Endodermal cell (in vitro differentiated cells): ENCODE measurements at regions not wholly inside any gene's neighbourhood (a gene's known extent, or its start where the extent isn't known, plus 50 kb on each side); places are given as distances from the start of the nearest gene placed in this dataset.

Experiments
- DNase-seq: peaks from one replicate; pipeline ENCODE4 v3.0.0-alpha.2; 2017
- H3K27ac ChIP-seq: 2 replicates; pipeline ENCODE4 v1.5.1; 2013; ENCODE audit warnings: mild to moderate bottlenecking, low read depth, low read length, moderate library complexity
- H3K27me3 ChIP-seq: 2 replicates; pipeline ENCODE4 v1.6.1; 2013; ENCODE audit warnings: mild to moderate bottlenecking, low read length, moderate library complexity; ENCODE audit not compliant: insufficient read depth, control insufficient read depth, poor library complexity, severe bottlenecking
- H3K36me3 ChIP-seq: 2 replicates; pipeline ENCODE4 v1.7.0; 2013; ENCODE audit warnings: mild to moderate bottlenecking, low read length, moderate library complexity; ENCODE audit not compliant: control insufficient read depth, insufficient read depth
- H3K4me1 ChIP-seq: one replicate; pipeline ENCODE4 v1.7.0; 2013; ENCODE audit warnings: low read length; ENCODE audit not compliant: control insufficient read depth, insufficient read depth
- H3K4me3 ChIP-seq: 2 replicates; pipeline ENCODE4 v1.5.1; 2013; ENCODE audit warnings: mild to moderate bottlenecking, low read length, moderate library complexity
- H3K9ac ChIP-seq: 2 replicates; pipeline ENCODE4 v1.6.1; 2013; ENCODE audit warnings: mild to moderate bottlenecking, low read length, moderate library complexity; ENCODE audit not compliant: poor library complexity, severe bottlenecking; ENCODE audit errors: extremely low read depth
- H3K9me3 ChIP-seq: 2 replicates; pipeline ENCODE4 v1.6.1; 2013; ENCODE audit warnings: mild to moderate bottlenecking, low read length, moderate library complexity; ENCODE audit not compliant: control insufficient read depth
- H3K27ac Mint-ChIP-seq: 2 replicates; pipeline ENCODE4 v1.8.0; 2020; ENCODE audit warnings: mixed read lengths
- H3K27me3 Mint-ChIP-seq: 2 replicates; pipeline ENCODE4 v1.8.0; 2021; ENCODE audit warnings: mild to moderate bottlenecking, mixed read lengths; ENCODE audit not compliant: insufficient read depth
- H3K36me3 Mint-ChIP-seq: 2 replicates; pipeline ENCODE4 v1.8.0; 2020; ENCODE audit warnings: low read depth, mixed read lengths
- H3K4me1 Mint-ChIP-seq: 2 replicates; pipeline ENCODE4 v1.8.0; 2020; ENCODE audit warnings: mixed read lengths
- H3K4me3 Mint-ChIP-seq: 2 replicates; pipeline ENCODE4 v1.8.0; 2020; ENCODE audit warnings: mild to moderate bottlenecking, moderate library complexity, mixed read lengths
- H3K9me3 Mint-ChIP-seq: 2 replicates; pipeline ENCODE4 v1.8.0; 2020; ENCODE audit warnings: mild to moderate bottlenecking, mixed read lengths
- CTCF ChIP-seq: fragments of 200-600 bp; sonication (generic); conservative IDR thresholded peaks from 2 replicates; pipeline ENCODE4 v1.5.0; 2021; ENCODE audit warnings: antibody characterized with exemption, mild to moderate bottlenecking
- WGBS, 2 experiments: methylation state at CpG; one replicate each; pipeline versions ENCODE4 v1.1.5 to v1.1.7; 2013; ENCODE audit warnings: missing lambda C conversion rate in 2 of 2, mixed read lengths in 1 of 2; ENCODE audit not compliant: insufficient coverage in 1 of 2, insufficient read length in 1 of 2; 5-methylcytosine and 5-hydroxymethylcytosine counted together

DNA sequence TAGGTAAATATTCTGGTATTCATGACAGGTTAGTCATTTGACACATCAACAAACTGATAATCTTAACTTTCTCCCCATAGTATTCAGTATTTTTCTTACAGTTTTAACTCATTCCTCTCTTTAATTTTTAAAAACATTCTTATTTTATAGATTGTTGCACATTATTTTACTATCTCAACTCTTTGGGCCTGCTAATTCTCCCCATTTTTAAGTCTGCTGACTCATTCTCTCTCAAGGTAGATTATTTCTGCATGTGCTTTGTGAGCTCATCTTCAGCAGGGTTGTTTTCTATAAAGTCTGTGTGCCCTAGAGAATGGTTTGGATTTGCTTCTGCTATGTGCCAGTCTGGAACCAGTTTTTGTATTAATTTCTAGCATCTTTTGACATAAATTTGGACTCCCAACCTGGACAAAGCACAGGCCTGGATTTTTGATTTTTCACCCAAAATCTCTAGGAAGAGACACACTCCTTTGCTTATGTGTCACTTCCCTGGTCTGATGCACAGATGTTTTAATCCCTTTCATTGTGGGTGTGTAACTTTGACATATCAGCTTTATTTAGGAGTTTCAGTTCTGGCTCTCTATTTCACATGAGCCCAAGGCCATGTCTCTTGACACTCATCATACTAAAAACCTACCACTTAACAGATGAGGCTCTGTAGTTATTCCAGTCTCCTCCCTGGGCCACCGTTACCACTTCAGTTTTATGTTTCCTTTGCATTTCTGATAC lies 194.3 kb upstream of the PGRMC2 start:
- 94% methylated on average over 1 of the region's 1 CpG; no CpG with 5 or more reads in 1 of the 2 experiments for WGBS, 2 experiments
- H3K27ac ChIP-seq = no peak overlapping the region
- H3K27me3 ChIP-seq = no peaks in the 10 kb centered on the region
- no peak overlapping the region for H3K4me3 ChIP-seq
- Mint-ChIP-seq H3K4me1 (peaks cover 5% of the 10 kb centered on the region), H3K4me3 (no peak overlapping the region), H3K9me3 (peaks cover 5% of the 10 kb centered on the region), H3K27me3 (no peaks in the 10 kb centered on the region), H3K27ac (no peak overlapping the region), H3K36me3 (no peaks in the 10 kb centered on the region)
- no peak for DNase-seq
- no peak for TF ChIP-seq CTCF
- H3K9ac ChIP-seq = no peak overlapping the region
- peaks cover 5% of the 10 kb centered on the region for H3K9me3 ChIP-seq
- H3K36me3 ChIP-seq = no peaks in the 10 kb centered on the region
- no peaks in the 10 kb centered on the region for H3K4me1 ChIP-seq

DNA sequence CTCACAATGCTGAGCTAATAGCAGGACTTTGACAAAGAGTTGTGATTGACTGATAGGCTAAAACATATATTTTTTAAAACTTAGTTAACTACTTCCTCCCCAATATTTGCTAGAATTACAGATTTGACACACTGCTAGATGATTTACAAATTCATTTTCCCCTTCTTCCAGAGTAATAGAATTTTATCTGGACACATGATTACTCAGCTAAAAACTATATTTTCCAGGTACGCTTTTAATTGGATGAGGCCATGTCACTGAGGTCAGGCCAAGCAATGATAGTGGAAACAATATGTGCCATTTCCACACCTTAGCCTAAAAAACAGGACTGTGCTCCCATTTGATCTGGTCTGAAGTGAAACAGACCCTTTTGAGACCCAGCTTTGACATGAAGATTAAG lies 193.3 kb upstream of the PGRMC2 start:
- no peak overlapping the region for H3K4me3 Mint-ChIP-seq
- DNase-seq = no peak
- peaks cover under 1% of the 10 kb centered on the region for H3K9me3 Mint-ChIP-seq
- no peak overlapping the region for H3K4me3 ChIP-seq
- WGBS, 2 experiments = 97% methylated on average over 1 of the region's 1 CpG; no CpG with 5 or more reads in 1 of the 2 experiments
- H3K27ac Mint-ChIP-seq = no peak overlapping the region
- H3K36me3 ChIP-seq = no peaks in the 10 kb centered on the region
- TF ChIP-seq CTCF = no peak
- no peaks in the 10 kb centered on the region for H3K4me1 ChIP-seq
- H3K27ac ChIP-seq = no peak overlapping the region
- H3K4me1 Mint-ChIP-seq = peaks cover 7% of the 10 kb centered on the region
- H3K27me3 Mint-ChIP-seq = no peaks in the 10 kb centered on the region
- H3K9ac ChIP-seq = no peak overlapping the region
- H3K27me3 ChIP-seq = no peaks in the 10 kb centered on the region
- H3K36me3 Mint-ChIP-seq = no peaks in the 10 kb centered on the region
- peaks cover 5% of the 10 kb centered on the region for H3K9me3 ChIP-seq

- Histone ChIP-seq H3K9me3 (peaks cover 5% of the 10 kb centered on the region), H3K4me3 (no peak overlapping the region), H3K36me3 (no peaks in the 10 kb centered on the region), H3K27ac (no peak overlapping the region), H3K4me1 (peaks cover 6% of the 10 kb centered on the region), H3K27me3 (no peaks in the 10 kb centered on the region), H3K9ac (no peak overlapping the region)
- H3K36me3 Mint-ChIP-seq = peaks cover 3% of the 10 kb centered on the region
- H3K4me1 Mint-ChIP-seq = peaks cover 16% of the 10 kb centered on the region
- no peak overlapping the region for H3K4me3 Mint-ChIP-seq
- no peak overlapping the region for H3K27ac Mint-ChIP-seq
- 69 to 83% methylated on average over 4 of the region's 4 CpGs for WGBS, 2 experiments
- no peaks in the 10 kb centered on the region for H3K9me3 Mint-ChIP-seq
- no peaks in the 10 kb centered on the region for H3K27me3 Mint-ChIP-seq
- TF ChIP-seq CTCF = no peak
- DNase-seq = no peak
Observed at GRCh38 chr4:128477540-128477939, 189.9 kb upstream of the PGRMC2 start.
